ENCODE measurements at regions not wholly inside any gene's neighbourhood (a gene's known extent, or its start where the extent isn't known, plus 50 kb on each side); places are given as distances from the start of the nearest gene placed in this dataset.

DNA sequence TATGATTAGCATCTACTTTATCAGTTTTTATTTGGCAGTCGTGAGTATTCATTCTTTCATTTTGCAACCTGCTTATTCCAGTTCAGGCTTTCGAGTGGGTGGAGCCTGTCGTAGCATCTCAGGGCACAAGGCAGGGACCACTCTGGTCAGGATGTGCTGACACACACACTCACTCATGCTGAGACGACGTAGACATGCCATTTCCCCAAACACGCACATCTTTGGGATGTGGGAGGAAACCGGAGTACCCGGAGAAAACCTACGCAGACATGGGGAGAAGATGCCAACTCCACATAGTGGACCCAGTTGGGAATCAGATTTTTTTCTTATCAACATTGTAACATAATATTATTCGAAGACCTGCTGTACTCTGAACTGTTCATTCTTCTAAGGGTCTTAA, 756.5 kb upstream of the RBFOX1 start:
- TF ChIP-seq POLR2A (IDR thresholded peaks at IDR 0.05) (no peak), POLR2AphosphoS5 (IDR thresholded peaks at IDR 0.05) (no peak), EP300 (IDR thresholded peaks at IDR 0.05) (no peak)
- TF ChIP-seq, protein P1, sequence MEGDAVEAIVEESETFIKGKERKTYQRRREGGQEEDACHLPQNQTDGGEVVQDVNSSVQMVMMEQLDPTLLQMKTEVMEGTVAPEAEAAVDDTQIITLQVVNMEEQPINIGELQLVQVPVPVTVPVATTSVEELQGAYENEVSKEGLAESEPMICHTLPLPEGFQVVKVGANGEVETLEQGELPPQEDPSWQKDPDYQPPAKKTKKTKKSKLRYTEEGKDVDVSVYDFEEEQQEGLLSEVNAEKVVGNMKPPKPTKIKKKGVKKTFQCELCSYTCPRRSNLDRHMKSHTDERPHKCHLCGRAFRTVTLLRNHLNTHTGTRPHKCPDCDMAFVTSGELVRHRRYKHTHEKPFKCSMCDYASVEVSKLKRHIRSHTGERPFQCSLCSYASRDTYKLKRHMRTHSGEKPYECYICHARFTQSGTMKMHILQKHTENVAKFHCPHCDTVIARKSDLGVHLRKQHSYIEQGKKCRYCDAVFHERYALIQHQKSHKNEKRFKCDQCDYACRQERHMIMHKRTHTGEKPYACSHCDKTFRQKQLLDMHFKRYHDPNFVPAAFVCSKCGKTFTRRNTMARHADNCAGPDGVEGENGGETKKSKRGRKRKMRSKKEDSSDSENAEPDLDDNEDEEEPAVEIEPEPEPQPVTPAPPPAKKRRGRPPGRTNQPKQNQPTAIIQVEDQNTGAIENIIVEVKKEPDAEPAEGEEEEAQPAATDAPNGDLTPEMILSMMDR (IDR thresholded peaks at IDR 0.05): no peak
